ENCODE measurements at regions not wholly inside any gene's neighbourhood (a gene's known extent, or its start where the extent isn't known, plus 50 kb on each side); places are given as distances from the start of the nearest gene placed in this dataset.

- H3K36me3 Mint-ChIP-seq = no peaks in the 10 kb centered on the region
- H3K4me3 Mint-ChIP-seq = no peak overlapping the region
- no peak overlapping the region for H3K27ac Mint-ChIP-seq
- no peaks in the 10 kb centered on the region for H3K4me1 Mint-ChIP-seq
- H3K27me3 Mint-ChIP-seq (ENCODE audit: low read depth in 3 of 3) = peaks cover 3 to 12% (median 3%) of the 10 kb centered on the region in 3 donors
- DNase-seq = no peak
- H3K9me3 Mint-ChIP-seq = no peaks in the 10 kb centered on the region
These were observed 109.2 kb upstream of the AP1S2 start for GRCh38 chrX:15963858-15964257.

DNA sequence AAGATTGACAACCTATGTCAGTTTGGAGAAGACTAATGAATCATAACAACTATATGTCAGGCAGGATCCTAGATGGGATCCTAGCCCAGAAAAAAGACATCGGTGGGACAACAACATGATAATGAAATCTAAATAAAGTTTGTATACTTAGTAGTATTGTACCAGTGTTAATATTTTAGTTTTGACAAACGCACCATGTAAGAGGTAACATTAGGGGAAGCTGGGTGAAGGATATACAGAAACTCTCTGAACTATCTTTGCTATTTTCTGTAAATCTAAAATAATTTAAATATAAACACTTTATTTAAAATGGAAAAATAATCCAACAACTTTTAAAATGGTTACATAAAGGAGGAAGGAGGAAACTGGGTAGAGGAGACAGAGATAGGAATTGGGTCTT, 105.6 kb upstream of the AP1S2 start:
- H3K4me3 Mint-ChIP-seq = no peak overlapping the region
- DNase-seq = no peak

GRCh38 chrX:15956681-15957080, 102.1 kb upstream of the AP1S2 start:
- no peak for DNase-seq
- no peak overlapping the region for H3K4me3 Mint-ChIP-seq
- peaks cover 0 to 5% (median 4%) of the 10 kb centered on the region in 3 donors for H3K27me3 Mint-ChIP-seq (ENCODE audit: low read depth in 3 of 3)
- no peaks in the 10 kb centered on the region for H3K36me3 Mint-ChIP-seq
- H3K9me3 Mint-ChIP-seq = no peaks in the 10 kb centered on the region
- no peaks in the 10 kb centered on the region for H3K4me1 Mint-ChIP-seq
- no peak overlapping the region for H3K27ac Mint-ChIP-seq

More for the DNA sequence above, 105.6 kb upstream of the AP1S2 start:
- Mint-ChIP-seq H3K9me3 (no peaks in the 10 kb centered on the region), H3K4me1 (no peaks in the 10 kb centered on the region), H3K27me3 (ENCODE audit: low read depth in 3 of 3) (peaks cover 0 to 13% (median 3%) of the 10 kb centered on the region in 3 donors), H3K27ac (no peak overlapping the region), H3K36me3 (no peaks in the 10 kb centered on the region)

DNA sequence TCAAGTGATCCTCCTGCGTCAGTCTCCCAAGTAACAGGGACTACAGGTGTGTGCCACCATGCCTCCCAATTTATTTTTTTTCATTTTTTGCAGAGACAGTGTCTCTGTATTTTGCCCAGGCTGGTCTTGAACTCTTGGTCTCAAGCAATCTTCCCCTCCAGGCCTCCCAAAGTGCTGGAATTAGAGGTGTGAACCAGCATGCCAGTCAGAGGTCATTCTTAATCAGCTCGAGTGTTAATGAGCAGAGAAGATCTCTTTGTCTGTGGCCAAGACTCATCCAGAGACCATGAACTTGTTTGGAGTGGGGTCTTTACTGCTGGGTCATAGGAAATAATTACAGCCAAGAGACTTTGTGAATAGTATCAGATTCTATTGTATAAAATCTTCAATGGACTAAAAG, 99.2 kb upstream of the AP1S2 start:
- H3K27ac Mint-ChIP-seq = no peak overlapping the region
- no peaks in the 10 kb centered on the region for H3K4me1 Mint-ChIP-seq
- no peaks in the 10 kb centered on the region for H3K9me3 Mint-ChIP-seq
- no peaks in the 10 kb centered on the region for H3K36me3 Mint-ChIP-seq
- DNase-seq = no peak
- no peak overlapping the region for H3K4me3 Mint-ChIP-seq
- H3K27me3 Mint-ChIP-seq (ENCODE audit: low read depth in 3 of 3) = peaks cover 0 to 6% (median 5%) of the 10 kb centered on the region in 3 donors

DNA sequence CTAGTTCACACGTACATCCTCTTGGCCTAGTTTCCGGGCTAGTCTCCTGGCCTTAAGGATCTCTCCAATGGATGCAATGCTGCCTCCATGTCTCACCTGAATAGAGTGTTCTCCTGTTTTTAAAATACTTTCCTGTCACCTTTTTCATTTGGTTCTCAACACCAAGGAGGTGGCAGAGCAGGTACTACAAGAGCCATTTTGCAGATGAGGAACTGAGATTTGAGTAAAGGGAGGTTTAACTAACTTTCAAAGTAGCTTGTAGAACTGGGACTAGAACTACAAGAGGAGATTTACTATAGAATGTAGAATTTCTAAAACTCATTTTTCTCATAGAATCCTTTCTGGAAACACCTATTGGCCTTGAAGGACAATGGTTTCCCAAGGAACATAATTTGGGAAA, 97.6 kb upstream of the AP1S2 start:
- no peaks in the 10 kb centered on the region for H3K36me3 Mint-ChIP-seq
- peaks cover 0 to 7% (median 5%) of the 10 kb centered on the region in 3 donors for H3K27me3 Mint-ChIP-seq (ENCODE audit: low read depth in 3 of 3)
- no peaks in the 10 kb centered on the region for H3K4me1 Mint-ChIP-seq
- no peaks in the 10 kb centered on the region for H3K9me3 Mint-ChIP-seq
- no peak for DNase-seq
- H3K4me3 Mint-ChIP-seq = no peak overlapping the region
- H3K27ac Mint-ChIP-seq = no peak overlapping the region

DNA sequence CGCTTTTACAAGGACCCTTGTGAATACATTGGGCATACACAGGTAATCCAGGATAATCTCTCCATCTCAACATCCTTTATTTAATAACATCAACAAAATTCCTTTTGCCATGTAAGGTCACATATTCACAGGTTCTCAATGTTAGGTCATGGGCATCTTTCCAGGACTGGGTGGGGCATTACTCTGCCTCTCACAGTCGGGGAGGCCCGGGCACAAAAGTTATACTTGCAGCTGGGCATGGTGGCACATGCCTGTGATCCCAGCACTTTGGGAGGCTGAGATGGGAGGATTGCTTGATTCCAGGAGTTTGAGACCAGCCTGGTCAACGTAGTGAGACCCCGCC, 93.7 kb upstream of the AP1S2 start:
- Mint-ChIP-seq H3K9me3 (no peaks in the 10 kb centered on the region), H3K4me3 (no peak overlapping the region), H3K27ac (peak overlapping the region in 1 of 6 donors; percentile 8), H3K4me1 (no peaks in the 10 kb centered on the region), H3K27me3 (ENCODE audit: low read depth in 3 of 3) (peaks cover 0 to 10% (median 9%) of the 10 kb centered on the region in 3 donors), H3K36me3 (no peaks in the 10 kb centered on the region)
- no peak for DNase-seq

DNA sequence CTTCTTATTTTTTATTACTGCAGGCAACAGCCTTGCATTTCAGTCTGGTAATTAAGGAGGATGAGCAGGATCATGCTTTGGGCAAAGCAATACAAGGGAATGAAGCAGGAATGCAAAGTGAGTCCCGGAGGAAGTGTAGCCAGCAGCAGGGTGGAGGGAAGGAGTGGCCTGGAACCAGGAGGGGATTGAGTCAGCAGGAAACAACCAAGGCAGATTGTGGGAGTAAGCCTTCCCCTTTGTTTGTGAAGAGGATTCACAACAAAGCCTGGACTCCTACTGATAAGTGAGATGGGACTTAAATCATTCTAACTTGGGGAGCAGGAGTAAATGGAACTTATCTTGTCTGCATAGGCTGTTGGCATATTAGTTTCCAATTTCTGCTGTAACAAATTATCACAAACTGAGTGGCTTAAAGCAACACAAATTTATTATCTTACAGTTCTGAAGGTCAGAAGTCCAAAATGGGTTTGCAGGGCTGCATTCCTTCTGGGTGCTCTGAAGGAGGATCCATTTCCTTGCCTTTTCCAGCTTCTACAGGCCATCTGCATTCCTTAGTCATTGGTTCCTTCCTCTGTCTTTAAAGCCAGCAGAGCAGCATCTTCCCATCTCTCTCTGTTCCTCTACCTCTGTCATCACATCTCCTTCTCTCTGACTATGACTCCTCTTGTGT, 93.2 kb upstream of the AP1S2 start:
- Mint-ChIP-seq H3K27ac (peak overlapping the region in 1 of 6 donors; percentile 8), H3K36me3 (no peaks in the 10 kb centered on the region)

DNA sequence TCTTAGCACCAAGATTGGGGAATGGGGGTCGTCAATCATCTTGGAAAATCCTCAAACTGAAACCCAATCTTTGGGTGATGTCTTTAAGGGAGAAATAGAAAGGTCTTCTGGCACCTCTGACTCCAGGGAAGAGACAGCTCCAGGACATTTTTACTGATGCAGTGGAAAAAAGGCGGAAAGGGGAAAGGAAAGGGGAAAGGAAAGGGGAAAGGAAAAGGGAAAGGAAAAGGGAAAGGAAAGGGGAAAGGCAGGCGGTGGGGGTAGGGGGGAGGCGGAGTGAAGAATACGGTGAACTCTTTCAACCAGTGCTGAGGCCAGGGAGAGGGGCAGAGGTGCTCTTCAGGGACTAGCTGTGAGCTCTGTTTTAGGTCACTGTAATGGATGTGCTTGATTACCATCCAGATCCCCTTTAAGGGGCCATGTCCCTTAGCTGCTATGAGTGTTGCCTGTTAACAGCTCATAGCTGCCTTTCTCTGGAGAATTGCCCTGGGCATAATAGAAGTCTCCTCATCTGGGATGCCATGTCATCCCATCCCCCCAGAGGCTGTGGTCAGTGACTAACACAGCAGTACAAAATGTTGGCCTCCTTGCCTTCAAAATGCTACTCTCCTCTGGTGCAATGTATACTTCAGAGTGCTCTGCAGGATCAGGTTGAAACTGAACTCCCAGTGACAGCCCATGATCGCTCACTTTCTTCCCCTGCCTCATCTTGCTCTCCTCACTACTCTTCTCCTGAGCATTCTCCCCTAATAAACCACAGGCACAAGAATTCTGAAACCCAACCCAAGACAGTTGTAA, 92.4 kb upstream of the AP1S2 start:
- no peak overlapping the region for H3K27ac Mint-ChIP-seq
- no peak for DNase-seq
- H3K4me1 Mint-ChIP-seq = no peaks in the 10 kb centered on the region
- H3K4me3 Mint-ChIP-seq = no peak overlapping the region
- H3K9me3 Mint-ChIP-seq = peaks cover 0 to 2% (median 0%) of the 10 kb centered on the region in 6 donors
- H3K36me3 Mint-ChIP-seq = no peaks in the 10 kb centered on the region
- peaks cover 0 to 13% (median 9%) of the 10 kb centered on the region in 3 donors for H3K27me3 Mint-ChIP-seq (ENCODE audit: low read depth in 3 of 3)

More for the DNA sequence above, 93.2 kb upstream of the AP1S2 start:
- Mint-ChIP-seq H3K4me1 (no peaks in the 10 kb centered on the region), H3K27me3 (ENCODE audit: low read depth in 3 of 3) (peaks cover 0 to 10% (median 10%) of the 10 kb centered on the region in 3 donors), H3K4me3 (no peak overlapping the region), H3K9me3 (no peaks in the 10 kb centered on the region)
- DNase-seq = no peak

- Mint-ChIP-seq H3K36me3 (no peaks in the 10 kb centered on the region), H3K27ac (no peak overlapping the region), H3K4me1 (no peaks in the 10 kb centered on the region), H3K27me3 (ENCODE audit: low read depth in 3 of 3) (peaks cover 0 to 17% (median 6%) of the 10 kb centered on the region in 3 donors), H3K4me3 (no peak overlapping the region), H3K9me3 (peaks cover 0 to 2% (median 0%) of the 10 kb centered on the region in 6 donors)
- no peak for DNase-seq
These were observed 88.8 kb upstream of the AP1S2 start for GRCh38 chrX:15943391-15943790.

DNA sequence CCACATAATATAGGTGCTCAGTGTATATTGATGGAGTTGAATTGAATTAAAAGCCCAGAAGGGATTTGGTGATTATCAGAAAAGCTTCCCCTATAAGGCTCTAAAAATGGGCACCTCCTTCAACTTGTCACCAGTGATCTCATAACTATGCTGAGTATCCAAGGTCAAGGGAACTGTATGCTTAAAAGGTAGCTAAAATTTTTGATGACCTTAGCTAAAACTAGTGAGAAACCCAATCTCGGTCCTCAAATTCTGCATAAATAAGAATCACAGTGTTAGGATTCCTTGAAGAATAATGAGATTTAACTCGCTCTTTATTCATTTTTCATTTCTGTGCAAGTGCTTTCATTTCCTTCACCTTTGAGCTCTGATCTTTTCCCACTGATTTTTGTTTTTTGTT, 87.7 kb upstream of the AP1S2 start:
- DNase-seq = no peak
- H3K27ac Mint-ChIP-seq = no peak overlapping the region
- H3K9me3 Mint-ChIP-seq = peaks cover 0 to 2% (median 0%) of the 10 kb centered on the region in 6 donors
- no peaks in the 10 kb centered on the region for H3K4me1 Mint-ChIP-seq
- H3K36me3 Mint-ChIP-seq = no peaks in the 10 kb centered on the region
- no peak overlapping the region for H3K4me3 Mint-ChIP-seq
- H3K27me3 Mint-ChIP-seq (ENCODE audit: low read depth in 3 of 3) = peaks cover 1 to 15% (median 6%) of the 10 kb centered on the region in 3 donors

DNA sequence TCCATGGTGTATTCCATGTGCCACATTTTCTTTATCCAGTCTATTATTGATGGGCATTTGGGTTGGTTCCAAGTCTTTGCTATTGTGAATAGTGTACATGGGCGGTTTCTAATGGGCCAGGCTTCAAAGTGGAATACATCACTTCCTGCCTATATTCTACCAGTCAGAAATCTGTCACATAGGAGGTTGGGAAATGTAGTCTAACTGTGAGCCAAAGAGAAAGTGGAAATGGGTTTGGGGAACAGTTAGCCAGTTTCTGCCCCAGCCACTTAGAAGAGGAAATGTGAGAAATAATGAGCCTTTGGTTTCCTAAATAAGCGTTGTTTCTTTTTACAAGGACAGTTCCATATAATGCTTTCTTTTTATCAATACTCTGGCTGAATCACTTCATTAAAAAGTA, 85.1 kb upstream of the AP1S2 start:
- Mint-ChIP-seq H3K4me1 (no peaks in the 10 kb centered on the region), H3K27me3 (ENCODE audit: low read depth in 3 of 3) (peaks cover 1 to 15% (median 7%) of the 10 kb centered on the region in 3 donors), H3K36me3 (no peaks in the 10 kb centered on the region), H3K4me3 (no peak overlapping the region), H3K27ac (no peak overlapping the region), H3K9me3 (peaks cover 0 to 2% (median 0%) of the 10 kb centered on the region in 6 donors)
- DNase-seq = no peak

GRCh38 chrX:15938072-15938471, 83.5 kb upstream of the AP1S2 start:
- no peak for DNase-seq
- H3K27me3 Mint-ChIP-seq (ENCODE audit: low read depth in 3 of 3) = peaks cover 3 to 13% (median 7%) of the 10 kb centered on the region in 3 donors
- no peaks in the 10 kb centered on the region for H3K36me3 Mint-ChIP-seq
- no peak overlapping the region for H3K4me3 Mint-ChIP-seq
- H3K9me3 Mint-ChIP-seq = peaks cover 0 to 2% (median 0%) of the 10 kb centered on the region in 6 donors
- H3K27ac Mint-ChIP-seq = no peak overlapping the region
- H3K4me1 Mint-ChIP-seq = no peaks in the 10 kb centered on the region

- Mint-ChIP-seq H3K9me3 (no peaks in the 10 kb centered on the region), H3K4me3 (no peak overlapping the region), H3K27ac (no peak overlapping the region), H3K27me3 (ENCODE audit: low read depth in 3 of 3) (peaks cover 3 to 25% (median 12%) of the 10 kb centered on the region in 3 donors), H3K36me3 (no peaks in the 10 kb centered on the region), H3K4me1 (no peaks in the 10 kb centered on the region)
- no peak for DNase-seq
These were observed 76.7 kb upstream of the AP1S2 start for GRCh38 chrX:15931362-15931761.

GRCh38 chrX:15930585-15930984, 76.0 kb upstream of the AP1S2 start:
- no peaks in the 10 kb centered on the region for H3K9me3 Mint-ChIP-seq
- no peaks in the 10 kb centered on the region for H3K36me3 Mint-ChIP-seq
- DNase-seq = no peak
- peaks cover 3 to 28% (median 12%) of the 10 kb centered on the region in 3 donors for H3K27me3 Mint-ChIP-seq (ENCODE audit: low read depth in 3 of 3)
- H3K4me3 Mint-ChIP-seq = no peak overlapping the region
- H3K27ac Mint-ChIP-seq = no peak overlapping the region
- no peaks in the 10 kb centered on the region for H3K4me1 Mint-ChIP-seq
